ENCODE measurements at regions not wholly inside any gene's neighbourhood (a gene's known extent, or its start where the extent isn't known, plus 50 kb on each side); places are given as distances from the start of the nearest gene placed in this dataset.

DNA sequence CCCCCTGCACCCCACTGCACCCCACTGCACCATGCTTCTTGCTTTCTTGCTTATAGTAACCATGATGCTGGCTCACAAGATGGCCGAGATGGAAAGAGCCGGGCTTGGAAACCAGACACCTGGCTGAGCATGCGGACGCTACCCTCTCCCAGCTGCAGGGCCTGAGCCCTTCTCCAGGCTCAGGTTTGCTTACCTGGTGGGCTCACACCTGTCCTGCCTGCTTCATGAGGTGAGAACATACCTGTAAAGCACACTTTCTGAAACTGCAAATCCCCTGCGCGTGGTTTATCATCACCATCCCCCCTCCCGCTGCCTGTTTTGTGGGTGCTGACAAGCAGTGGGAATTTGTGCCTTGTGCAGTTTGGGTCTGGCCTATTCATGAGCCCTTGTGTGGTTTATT lies 302.7 kb downstream of the GLRX3 start:
- H3K36me3 ChIP-seq (ENCODE audit: control insufficient read depth, insufficient read depth, low read length, severe bottlenecking) = no peaks in the 10 kb centered on the region
- H3K9ac ChIP-seq (ENCODE audit: low read length) = no peak overlapping the region
- peaks cover 4% of the 10 kb centered on the region for H3K27me3 ChIP-seq (replicated peaks; ENCODE audit: control insufficient read depth, insufficient read depth, low read length)
- H3K4me3 ChIP-seq (ENCODE audit: low read length) = no peak overlapping the region
- peaks cover 4% of the 10 kb centered on the region for H3K9me3 ChIP-seq (ENCODE audit: control insufficient read depth, low read length)
- H3K4me1 ChIP-seq (ENCODE audit: control insufficient read depth, insufficient read depth, low read length) = no peaks in the 10 kb centered on the region
- no peak for DNase-seq (ENCODE audit: low read depth)

DNA sequence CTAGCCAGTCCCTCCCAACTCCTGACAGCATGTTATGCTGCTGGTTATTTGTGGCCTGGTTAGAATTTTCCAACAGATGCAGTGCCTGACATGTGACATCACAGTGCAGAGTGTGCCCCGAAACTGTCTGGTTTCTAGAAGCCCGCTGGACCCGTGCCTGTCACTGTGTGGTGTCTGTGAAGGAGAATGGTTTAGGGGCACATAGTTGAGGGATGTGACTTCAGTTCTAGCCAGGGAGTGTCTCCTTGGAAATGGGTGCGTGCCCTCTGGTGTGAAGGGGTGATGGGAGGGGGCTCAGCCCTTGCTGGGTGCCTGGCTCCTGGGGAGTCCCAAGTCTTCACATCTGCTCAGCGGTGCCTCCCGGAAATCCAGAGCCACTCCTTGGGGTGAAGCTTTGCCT lies 303.6 kb downstream of the GLRX3 start:
- no peak overlapping the region for H3K4me3 ChIP-seq (ENCODE audit: low read length)
- no peak for DNase-seq (ENCODE audit: low read depth)
- no peaks in the 10 kb centered on the region for H3K4me1 ChIP-seq (ENCODE audit: control insufficient read depth, insufficient read depth, low read length)
- H3K36me3 ChIP-seq (ENCODE audit: control insufficient read depth, insufficient read depth, low read length, severe bottlenecking) = no peaks in the 10 kb centered on the region
- peaks cover 4% of the 10 kb centered on the region for H3K27me3 ChIP-seq (replicated peaks; ENCODE audit: control insufficient read depth, insufficient read depth, low read length)
- no peak overlapping the region for H3K9ac ChIP-seq (ENCODE audit: low read length)
- peaks cover 4% of the 10 kb centered on the region for H3K9me3 ChIP-seq (ENCODE audit: control insufficient read depth, low read length)

DNA sequence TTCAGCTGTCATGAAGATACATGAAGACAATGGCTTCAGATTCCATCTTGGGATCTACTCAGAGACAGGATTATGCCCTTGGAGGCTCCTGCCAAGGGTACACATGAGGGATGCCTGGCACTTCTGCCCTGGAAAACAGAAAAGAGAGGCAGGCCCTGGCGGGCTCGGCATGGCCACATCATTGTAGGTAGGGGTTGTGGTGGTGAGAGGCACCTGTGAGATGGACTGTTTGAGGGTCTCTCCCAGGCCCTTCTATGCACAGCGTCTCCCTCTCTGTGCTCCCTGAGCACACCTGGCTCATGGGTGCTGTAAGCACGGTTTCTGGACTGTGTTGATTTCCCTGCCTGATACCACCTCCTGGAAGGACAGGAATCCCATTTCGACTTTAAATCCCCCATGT lies 304.3 kb downstream of the GLRX3 start:
- H3K4me1 ChIP-seq (ENCODE audit: control insufficient read depth, insufficient read depth, low read length) = no peaks in the 10 kb centered on the region
- no peak overlapping the region for H3K4me3 ChIP-seq (ENCODE audit: low read length)
- H3K9ac ChIP-seq (ENCODE audit: low read length) = no peak overlapping the region
- H3K9me3 ChIP-seq (ENCODE audit: control insufficient read depth, low read length) = peaks cover 4% of the 10 kb centered on the region
- peaks cover 4% of the 10 kb centered on the region for H3K27me3 ChIP-seq (replicated peaks; ENCODE audit: control insufficient read depth, insufficient read depth, low read length)
- DNase-seq (ENCODE audit: low read depth) = no peak
- no peaks in the 10 kb centered on the region for H3K36me3 ChIP-seq (ENCODE audit: control insufficient read depth, insufficient read depth, low read length, severe bottlenecking)

DNA sequence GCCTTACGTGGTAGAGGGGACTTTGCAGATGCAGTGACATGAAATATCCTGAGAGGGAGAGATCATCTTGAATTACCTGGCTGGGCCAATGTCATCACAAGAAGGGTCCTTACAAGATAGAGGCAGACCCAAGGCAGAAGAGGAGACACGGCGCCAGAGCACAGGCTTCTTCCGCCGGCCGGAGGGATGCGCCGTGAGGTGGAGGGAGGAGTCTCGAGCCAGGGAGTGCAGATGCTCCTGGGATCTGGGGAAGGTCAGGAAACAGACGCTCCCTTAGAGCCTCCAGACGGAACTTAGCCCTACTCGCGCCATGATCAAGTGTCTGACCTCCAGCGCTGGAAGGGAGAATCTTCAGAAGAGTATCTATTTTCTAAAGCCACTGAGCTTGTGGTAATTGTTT lies 304.8 kb downstream of the GLRX3 start:
- Histone ChIP-seq H3K4me1 (ENCODE audit: control insufficient read depth, insufficient read depth, low read length) (no peaks in the 10 kb centered on the region), H3K9ac (ENCODE audit: low read length) (no peak overlapping the region), H3K4me3 (ENCODE audit: low read length) (no peak overlapping the region), H3K9me3 (ENCODE audit: control insufficient read depth, low read length) (peaks cover 4% of the 10 kb centered on the region), H3K27me3 (replicated peaks; ENCODE audit: control insufficient read depth, insufficient read depth, low read length) (peaks cover 4% of the 10 kb centered on the region), H3K36me3 (ENCODE audit: control insufficient read depth, insufficient read depth, low read length, severe bottlenecking) (no peaks in the 10 kb centered on the region)
- no peak for DNase-seq (ENCODE audit: low read depth)

DNA sequence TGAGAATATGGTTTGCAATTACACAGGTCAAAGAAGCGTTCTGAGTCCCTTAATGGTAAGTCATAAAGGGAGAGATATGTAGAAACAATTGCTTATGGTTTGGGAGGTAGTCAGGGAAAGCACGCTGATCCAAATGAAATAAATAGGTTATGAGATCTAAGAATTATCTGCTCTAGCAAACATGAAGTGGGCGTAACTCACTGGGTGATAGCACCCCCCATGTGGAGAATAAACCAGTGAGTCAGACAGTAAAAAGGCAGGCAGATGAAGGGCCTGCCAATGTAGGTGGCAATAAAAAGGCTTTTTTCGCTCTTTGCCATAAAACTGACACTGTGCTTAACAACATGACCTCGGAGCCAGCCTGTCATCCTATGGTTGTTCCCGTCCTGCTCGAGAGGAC lies 306.9 kb downstream of the GLRX3 start:
- H3K4me3 ChIP-seq (ENCODE audit: low read length) = no peak overlapping the region

DNA sequence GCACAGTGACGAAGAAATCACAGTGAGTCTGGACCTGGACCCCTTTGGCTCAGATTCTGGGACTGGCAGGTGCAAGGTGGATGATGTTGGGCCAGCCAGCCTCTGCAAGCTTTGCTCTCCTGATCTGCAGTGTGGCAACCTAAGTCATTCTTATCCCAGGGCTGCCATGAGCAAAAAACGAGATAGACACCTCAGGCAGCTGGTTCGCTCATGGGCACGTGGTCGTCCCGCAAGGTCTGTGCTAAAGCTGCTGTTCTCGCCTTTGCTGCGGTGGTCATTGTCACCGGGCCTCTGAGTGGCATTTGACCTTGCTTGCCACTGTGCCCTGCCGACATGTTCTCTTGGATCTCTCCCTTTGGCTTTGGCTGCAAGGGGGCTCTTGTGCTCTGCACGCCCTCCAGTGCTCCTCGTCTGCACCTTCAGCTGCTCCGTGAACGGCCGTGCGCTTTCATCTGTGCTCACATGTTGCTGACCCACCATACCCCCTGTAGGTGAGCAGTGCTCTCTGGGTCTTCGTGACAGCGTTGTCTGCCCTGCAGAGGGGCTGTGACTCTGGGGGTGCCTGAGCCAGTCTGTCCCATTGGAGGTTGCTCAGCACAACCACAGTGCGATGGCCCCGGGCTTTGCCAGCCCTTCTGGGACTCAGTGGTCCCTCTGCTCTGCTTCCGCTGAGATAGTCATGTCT lies 317.0 kb downstream of the GLRX3 start:
- H3K9me3 ChIP-seq (ENCODE audit: control insufficient read depth, low read length) = peaks cover 6% of the 10 kb centered on the region
- H3K9ac ChIP-seq (ENCODE audit: low read length) = no peak overlapping the region
- H3K36me3 ChIP-seq (ENCODE audit: control insufficient read depth, insufficient read depth, low read length, severe bottlenecking) = no peaks in the 10 kb centered on the region
- H3K4me3 ChIP-seq (ENCODE audit: low read length) = no peak overlapping the region
- no peaks in the 10 kb centered on the region for H3K4me1 ChIP-seq (ENCODE audit: control insufficient read depth, insufficient read depth, low read length)
- no peak for DNase-seq (ENCODE audit: low read depth)
- H3K27me3 ChIP-seq (replicated peaks; ENCODE audit: control insufficient read depth, insufficient read depth, low read length) = peaks cover 11% of the 10 kb centered on the region

More for the DNA sequence above, 306.9 kb downstream of the GLRX3 start:
- DNase-seq (ENCODE audit: low read depth) = no peak
- no peaks in the 10 kb centered on the region for H3K36me3 ChIP-seq (ENCODE audit: control insufficient read depth, insufficient read depth, low read length, severe bottlenecking)
- peaks cover 4% of the 10 kb centered on the region for H3K27me3 ChIP-seq (replicated peaks; ENCODE audit: control insufficient read depth, insufficient read depth, low read length)
- no peaks in the 10 kb centered on the region for H3K4me1 ChIP-seq (ENCODE audit: control insufficient read depth, insufficient read depth, low read length)
- H3K9ac ChIP-seq (ENCODE audit: low read length) = no peak overlapping the region
- peaks cover 4% of the 10 kb centered on the region for H3K9me3 ChIP-seq (ENCODE audit: control insufficient read depth, low read length)

DNA sequence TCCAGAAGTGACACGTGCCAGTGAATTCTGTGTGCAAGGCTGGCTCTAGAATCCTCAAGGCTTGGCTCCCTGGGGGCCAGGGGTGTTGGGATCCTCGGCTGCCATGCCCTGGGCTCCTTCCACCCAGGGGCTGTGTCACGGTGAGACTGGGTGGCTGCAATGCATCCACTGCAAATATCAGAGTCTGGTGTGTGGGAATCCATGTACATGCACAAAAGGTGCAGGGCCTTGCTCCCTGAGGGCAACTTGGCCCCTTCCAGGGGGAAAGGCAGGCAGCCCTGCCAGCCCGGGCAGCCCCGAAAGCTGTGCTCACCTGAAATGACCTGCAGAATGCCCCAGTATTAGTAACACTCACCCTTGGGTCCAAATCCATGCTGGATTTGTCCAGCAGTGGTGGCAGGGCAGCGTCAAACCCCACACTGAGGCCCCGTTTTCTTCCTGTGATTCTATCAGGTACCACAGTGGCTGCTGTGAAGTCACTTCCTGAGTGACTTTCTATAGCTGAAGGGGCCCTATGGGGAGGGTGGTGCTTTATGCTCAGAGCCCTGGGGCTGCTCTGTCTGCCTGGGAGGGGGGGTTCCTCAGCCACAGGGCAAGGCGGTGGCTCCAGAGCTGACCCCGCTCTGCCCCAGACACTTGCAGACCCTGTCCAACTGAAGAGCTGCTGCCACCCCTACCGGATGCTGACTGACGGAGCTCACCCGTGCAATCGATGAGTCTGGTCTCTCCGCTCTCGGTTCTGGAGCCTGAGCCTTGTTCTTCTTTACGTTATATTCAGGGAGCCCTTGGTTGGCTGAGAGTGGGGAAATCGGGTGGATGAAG lies 317.7 kb downstream of the GLRX3 start:
- no peak for DNase-seq (ENCODE audit: low read depth)
- H3K27me3 ChIP-seq (replicated peaks; ENCODE audit: control insufficient read depth, insufficient read depth, low read length) = peaks cover 11% of the 10 kb centered on the region

DNA sequence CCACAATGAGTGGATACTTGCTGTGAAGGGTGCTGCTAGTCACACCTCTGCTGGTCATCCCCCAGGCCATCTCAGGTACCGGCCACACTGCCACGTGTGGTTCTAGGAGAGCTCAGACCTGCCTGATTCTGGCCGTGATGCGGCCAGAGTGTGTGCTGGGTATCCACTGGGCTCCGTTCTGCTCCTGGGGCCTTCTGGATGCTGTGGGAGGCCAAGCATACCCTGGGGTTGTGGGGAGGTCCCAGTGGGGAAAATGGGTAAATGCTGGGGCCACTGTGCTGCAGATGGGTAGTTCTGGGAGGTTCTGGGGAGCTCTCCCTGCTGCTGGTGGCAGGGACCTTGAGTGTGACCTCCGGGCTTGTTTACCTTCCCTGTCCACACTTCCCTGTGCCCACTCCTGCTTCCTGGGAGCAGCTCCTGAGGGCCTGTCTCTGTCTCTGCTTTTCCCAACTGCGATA lies 318.4 kb downstream of the GLRX3 start:
- Histone ChIP-seq H3K4me1 (ENCODE audit: control insufficient read depth, insufficient read depth, low read length) (no peaks in the 10 kb centered on the region), H3K36me3 (ENCODE audit: control insufficient read depth, insufficient read depth, low read length, severe bottlenecking) (no peaks in the 10 kb centered on the region), H3K4me3 (ENCODE audit: low read length) (no peak overlapping the region), H3K9ac (ENCODE audit: low read length) (no peak overlapping the region), H3K27me3 (replicated peaks; ENCODE audit: control insufficient read depth, insufficient read depth, low read length) (peaks cover 11% of the 10 kb centered on the region), H3K9me3 (ENCODE audit: control insufficient read depth, low read length) (peaks cover 6% of the 10 kb centered on the region)
- DNase-seq (ENCODE audit: low read depth) = no peak

More for the DNA sequence above, 317.7 kb downstream of the GLRX3 start:
- H3K9ac ChIP-seq (ENCODE audit: low read length) = no peak overlapping the region
- H3K4me3 ChIP-seq (ENCODE audit: low read length) = no peak overlapping the region
- no peaks in the 10 kb centered on the region for H3K4me1 ChIP-seq (ENCODE audit: control insufficient read depth, insufficient read depth, low read length)
- peaks cover 6% of the 10 kb centered on the region for H3K9me3 ChIP-seq (ENCODE audit: control insufficient read depth, low read length)
- no peaks in the 10 kb centered on the region for H3K36me3 ChIP-seq (ENCODE audit: control insufficient read depth, insufficient read depth, low read length, severe bottlenecking)

DNA sequence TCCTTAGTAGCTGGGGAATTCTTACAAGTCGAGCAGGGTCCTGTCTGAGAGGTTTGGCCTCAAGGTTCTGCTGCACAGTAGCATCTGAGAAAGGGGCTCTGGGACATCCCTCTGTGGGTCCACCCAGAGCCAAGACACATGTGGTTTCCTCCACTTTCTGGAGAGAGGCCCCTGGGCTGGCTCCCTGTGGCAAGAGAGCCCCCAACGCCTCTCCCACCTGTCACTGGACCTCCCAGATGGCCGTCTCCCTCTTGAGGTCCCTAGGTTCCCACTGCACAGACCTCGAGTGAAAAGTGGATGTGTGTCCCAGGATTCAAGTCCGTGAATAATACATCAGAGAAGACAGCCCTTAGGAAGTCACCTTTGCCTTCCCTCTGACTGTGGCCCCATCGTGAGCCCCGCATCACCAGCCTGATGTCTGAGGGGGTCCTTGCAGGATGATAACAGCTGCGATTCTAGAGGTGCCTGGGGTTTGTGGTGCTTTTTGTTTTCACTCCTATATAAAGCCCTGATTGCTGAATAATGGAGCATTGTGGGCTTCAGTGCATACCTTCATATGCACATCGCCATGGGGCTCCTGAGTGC lies 319.0 kb downstream of the GLRX3 start:
- no peaks in the 10 kb centered on the region for H3K36me3 ChIP-seq (ENCODE audit: control insufficient read depth, insufficient read depth, low read length, severe bottlenecking)
- DNase-seq (ENCODE audit: low read depth) = no peak
- no peak overlapping the region for H3K4me3 ChIP-seq (ENCODE audit: low read length)
- peaks cover 6% of the 10 kb centered on the region for H3K9me3 ChIP-seq (ENCODE audit: control insufficient read depth, low read length)
- no peaks in the 10 kb centered on the region for H3K4me1 ChIP-seq (ENCODE audit: control insufficient read depth, insufficient read depth, low read length)
- peaks cover 11% of the 10 kb centered on the region for H3K27me3 ChIP-seq (replicated peaks; ENCODE audit: control insufficient read depth, insufficient read depth, low read length)
- H3K9ac ChIP-seq (ENCODE audit: low read length) = no peak overlapping the region

DNA sequence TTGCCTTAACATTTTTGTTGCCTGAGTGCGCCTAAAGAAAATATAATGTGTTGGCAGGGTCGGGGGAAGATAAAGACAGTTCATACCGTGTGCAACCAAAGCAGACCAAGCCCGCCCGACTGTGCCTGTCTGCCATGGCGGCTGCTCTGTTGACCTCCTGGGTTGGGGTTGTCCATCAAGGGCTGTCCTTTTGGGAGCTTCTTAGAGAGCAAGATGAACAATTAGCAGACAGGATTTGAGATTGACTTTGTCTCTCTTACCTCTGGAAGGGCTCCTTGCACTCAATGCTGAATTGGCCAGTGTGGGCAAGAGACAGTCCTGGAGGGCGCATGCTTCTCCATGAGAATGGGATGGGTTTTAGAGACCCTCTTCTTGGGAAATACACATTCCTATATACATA lies 319.6 kb downstream of the GLRX3 start:
- Histone ChIP-seq H3K9ac (ENCODE audit: low read length) (no peak overlapping the region), H3K4me3 (ENCODE audit: low read length) (no peak overlapping the region)

DNA sequence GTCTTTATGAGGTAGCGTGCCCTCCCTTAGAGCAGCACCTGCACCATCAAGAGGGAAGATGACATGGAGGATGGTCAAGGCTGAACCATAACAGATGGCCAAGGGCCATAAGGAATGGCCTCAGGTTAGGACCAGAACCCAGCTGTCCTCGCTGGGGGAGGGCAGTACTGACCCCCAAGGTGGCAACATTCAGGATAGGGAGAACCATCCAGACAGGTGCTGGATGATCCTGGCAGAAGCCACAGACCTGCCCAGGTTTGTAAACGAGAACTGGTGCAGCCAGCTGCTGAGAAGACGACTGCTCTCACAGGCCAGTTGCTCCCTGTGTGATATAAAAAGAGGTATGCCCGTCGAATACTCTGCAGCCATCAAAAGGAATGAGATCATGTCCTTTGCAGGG lies 320.4 kb downstream of the GLRX3 start:
- DNase-seq (ENCODE audit: low read depth) = no peak
- Histone ChIP-seq H3K9me3 (ENCODE audit: control insufficient read depth, low read length) (no peaks in the 10 kb centered on the region), H3K36me3 (ENCODE audit: control insufficient read depth, insufficient read depth, low read length, severe bottlenecking) (no peaks in the 10 kb centered on the region), H3K4me1 (ENCODE audit: control insufficient read depth, insufficient read depth, low read length) (no peaks in the 10 kb centered on the region), H3K9ac (ENCODE audit: low read length) (no peak overlapping the region), H3K4me3 (ENCODE audit: low read length) (no peak overlapping the region), H3K27me3 (replicated peaks; ENCODE audit: control insufficient read depth, insufficient read depth, low read length) (peaks cover 3% of the 10 kb centered on the region)

More for the DNA sequence above, 319.6 kb downstream of the GLRX3 start:
- Histone ChIP-seq H3K27me3 (replicated peaks; ENCODE audit: control insufficient read depth, insufficient read depth, low read length) (peaks cover 11% of the 10 kb centered on the region), H3K36me3 (ENCODE audit: control insufficient read depth, insufficient read depth, low read length, severe bottlenecking) (no peaks in the 10 kb centered on the region), H3K9me3 (ENCODE audit: control insufficient read depth, low read length) (peaks cover 3% of the 10 kb centered on the region), H3K4me1 (ENCODE audit: control insufficient read depth, insufficient read depth, low read length) (no peaks in the 10 kb centered on the region)
- DNase-seq (ENCODE audit: low read depth) = no peak
